ENCODE measurements at regions not wholly inside any gene's neighbourhood (a gene's known extent, or its start where the extent isn't known, plus 50 kb on each side); places are given as distances from the start of the nearest gene placed in this dataset.

GRCh38 chr4:114417214-114417613, 181.4 kb upstream of the UGT8 start:
- H3K36me3 Mint-ChIP-seq (ENCODE audit: low read depth): peaks cover 5% of the 10 kb centered on the region
- H3K4me1 Mint-ChIP-seq: no peaks in the 10 kb centered on the region
- peaks cover 8% of the 10 kb centered on the region for H3K9me3 Mint-ChIP-seq
- H3K4me3 Mint-ChIP-seq: no peak overlapping the region
- TF ChIP-seq CTCF (IDR thresholded peaks at IDR 0.05; ENCODE audit: unreplicated experiment in 3 of 3): peak in 2 of 3 experiments; percentile 28 to 49
- no peaks in the 10 kb centered on the region for H3K27me3 Mint-ChIP-seq (ENCODE audit: low read depth)
- no peak overlapping the region for H3K27ac Mint-ChIP-seq

- Mint-ChIP-seq H3K4me1 (no peaks in the 10 kb centered on the region), H3K27me3 (ENCODE audit: low read depth) (no peaks in the 10 kb centered on the region), H3K9me3 (peaks cover 3% of the 10 kb centered on the region), H3K4me3 (no peak overlapping the region), H3K36me3 (ENCODE audit: low read depth) (no peaks in the 10 kb centered on the region), H3K27ac (no peak overlapping the region)
- no peak for TF ChIP-seq CTCF (IDR thresholded peaks at IDR 0.05; ENCODE audit: unreplicated experiment in 3 of 3)
Measured at GRCh38 chr4:114420069-114420468, 178.5 kb upstream of the UGT8 start.

- Mint-ChIP-seq H3K4me3 (no peak overlapping the region), H3K4me1 (no peaks in the 10 kb centered on the region), H3K36me3 (ENCODE audit: low read depth) (no peaks in the 10 kb centered on the region), H3K27me3 (ENCODE audit: low read depth) (no peaks in the 10 kb centered on the region), H3K27ac (no peak overlapping the region), H3K9me3 (peaks cover 12% of the 10 kb centered on the region)
- no peak for TF ChIP-seq CTCF (IDR thresholded peaks at IDR 0.05; ENCODE audit: unreplicated experiment in 3 of 3)
Measured at GRCh38 chr4:114423582-114423981, 175.0 kb upstream of the UGT8 start.

- Mint-ChIP-seq H3K27ac (no peak overlapping the region), H3K4me3 (no peak overlapping the region), H3K27me3 (ENCODE audit: low read depth) (no peaks in the 10 kb centered on the region), H3K36me3 (ENCODE audit: low read depth) (no peaks in the 10 kb centered on the region), H3K9me3 (peaks cover 7% of the 10 kb centered on the region), H3K4me1 (no peaks in the 10 kb centered on the region)
- no peak for TF ChIP-seq CTCF (IDR thresholded peaks at IDR 0.05; ENCODE audit: unreplicated experiment in 3 of 3)
Measured at GRCh38 chr4:114435116-114435515, 163.5 kb upstream of the UGT8 start.

- H3K9me3 Mint-ChIP-seq: no peaks in the 10 kb centered on the region
- no peak overlapping the region for H3K4me3 Mint-ChIP-seq
- H3K36me3 Mint-ChIP-seq (ENCODE audit: low read depth): no peaks in the 10 kb centered on the region
Measured at GRCh38 chr4:114442856-114443255, 155.8 kb upstream of the UGT8 start.

More at GRCh38 chr4:114442856-114443255, 155.8 kb upstream of the UGT8 start:
- Mint-ChIP-seq H3K27me3 (ENCODE audit: low read depth) (no peaks in the 10 kb centered on the region), H3K4me1 (no peaks in the 10 kb centered on the region), H3K27ac (no peak overlapping the region)
- no peak for TF ChIP-seq CTCF (IDR thresholded peaks at IDR 0.05; ENCODE audit: unreplicated experiment in 3 of 3)
